OCI-LY7 (cell line): ENCODE measurements at regions not wholly inside any gene's neighbourhood (a gene's known extent, or its start where the extent isn't known, plus 50 kb on each side); places are given as distances from the start of the nearest gene placed in this dataset.

Source experiments
- BruUV-seq: library from RNA; stranded (reverse); fragments of 400-500 nt; replicated peaks from 2 replicates; lab custom pipeline; 2021; lab: Mats Ljungman, UMichigan
- CTCF ChIA-PET: fragments of 300-600 bp; sonication (Branson Sonifier 250); formaldehyde crosslinking; loops from one replicate; lab custom pipeline; 2022; ENCODE audit warnings: antibody characterized with exemption; ENCODE audit not compliant: unreplicated experiment; lab: Charles Lee
- POLR2A ChIA-PET: fragments of 300-600 bp; sonication (Branson Sonifier 250); formaldehyde crosslinking; loops from one replicate; lab custom pipeline; 2022; ENCODE audit warnings: antibody characterized with exemption; lab: Charles Lee
- DNase-seq: peaks from one replicate; pipeline ENCODE4 v3.0.0-alpha.2; 2015; ENCODE audit warnings: low spot score
- H2AFZ ChIP-seq: fragments of 200-600 bp; sonication (generic), shearing (Covaris generic); 2 replicates; pipeline ENCODE4 v1.6.1; 2014; ENCODE audit warnings: mild to moderate bottlenecking, antibody characterized with exemption, low read length, moderate library complexity
- H3K27ac ChIP-seq: fragments of 200-600 bp; sonication (generic); 2 replicates; pipeline ENCODE4 v1.5.1; 2014; ENCODE audit warnings: mixed run types, low read depth, mild to moderate bottlenecking, moderate library complexity, low read length, inconsistent platforms; ENCODE audit not compliant: poor library complexity, severe bottlenecking
- H3K36me3 ChIP-seq: fragments of 200-600 bp; sonication (generic); 2 replicates; pipeline ENCODE4 v1.6.1; 2014; ENCODE audit warnings: mild to moderate bottlenecking, antibody characterized with exemption, low read length, moderate library complexity, mixed read lengths; ENCODE audit not compliant: insufficient read depth
- H3K4me1 ChIP-seq: fragments of 200-600 bp; sonication (generic); 2 replicates; pipeline ENCODE4 v1.5.1; 2014; ENCODE audit warnings: mild to moderate bottlenecking, low read length; ENCODE audit not compliant: insufficient read depth, poor library complexity, severe bottlenecking
- H3K4me2 ChIP-seq: fragments of 200-600 bp; sonication (generic); 2 replicates; pipeline ENCODE4 v1.6.1; 2014; ENCODE audit warnings: mild to moderate bottlenecking, low read length
- H3K4me3 ChIP-seq: fragments of 200-600 bp; sonication (generic); 2 replicates; pipeline ENCODE4 v1.5.1; 2014; ENCODE audit warnings: mild to moderate bottlenecking, low read depth, low read length; ENCODE audit not compliant: poor library complexity, severe bottlenecking
- H3K79me2 ChIP-seq: fragments of 200-600 bp; sonication (generic); 2 replicates; pipeline ENCODE4 v1.6.1; 2016; ENCODE audit warnings: low read depth, mild to moderate bottlenecking, low read length, moderate library complexity, mixed read lengths; ENCODE audit not compliant: insufficient read depth
- H3K9me2 ChIP-seq: fragments of 200-600 bp; sonication (generic); 2 replicates; pipeline ENCODE4 v1.6.1; 2016; ENCODE audit warnings: mild to moderate bottlenecking, low read length, mixed read lengths; ENCODE audit not compliant: insufficient read depth
- H3K9me3 ChIP-seq: fragments of 200-600 bp; sonication (generic); 2 replicates; pipeline ENCODE4 v1.6.1; 2014; ENCODE audit warnings: mild to moderate bottlenecking, mixed run types, low read length, mixed read lengths
- H4K20me1 ChIP-seq: fragments of 200-600 bp; sonication (generic); 2 replicates; pipeline ENCODE4 v1.6.1; 2014; ENCODE audit warnings: mild to moderate bottlenecking, antibody characterized with exemption, low read length, moderate library complexity, mixed read lengths; ENCODE audit not compliant: insufficient read depth
- EZH2phosphoT487 ChIP-seq: fragments of 200-600 bp; sonication (generic); IDR thresholded peaks from 2 replicates; pipeline ENCODE4 v1.6.1; 2018; ENCODE audit warnings: low read depth, borderline replicate concordance, mild to moderate bottlenecking, mixed run types, antibody characterized with exemption, low read length, moderate library complexity, mixed read lengths
- intact Hi-C: fragments of 100-400 bp; cut with micrococcal nuclease; formaldehyde crosslinking; loops from one replicate; pipeline ENCODE4 v1.10.0; 2022; ENCODE audit not compliant: unreplicated experiment
- TF ChIP-seq, protein P1 (sequence below): fragments of 200-600 bp; sonication (generic); conservative IDR thresholded peaks from 2 replicates; pipeline ENCODE4 v1.5.1; 2014; ENCODE audit warnings: mild to moderate bottlenecking, antibody characterized with exemption, low read length, moderate library complexity, mixed read lengths

DNA sequence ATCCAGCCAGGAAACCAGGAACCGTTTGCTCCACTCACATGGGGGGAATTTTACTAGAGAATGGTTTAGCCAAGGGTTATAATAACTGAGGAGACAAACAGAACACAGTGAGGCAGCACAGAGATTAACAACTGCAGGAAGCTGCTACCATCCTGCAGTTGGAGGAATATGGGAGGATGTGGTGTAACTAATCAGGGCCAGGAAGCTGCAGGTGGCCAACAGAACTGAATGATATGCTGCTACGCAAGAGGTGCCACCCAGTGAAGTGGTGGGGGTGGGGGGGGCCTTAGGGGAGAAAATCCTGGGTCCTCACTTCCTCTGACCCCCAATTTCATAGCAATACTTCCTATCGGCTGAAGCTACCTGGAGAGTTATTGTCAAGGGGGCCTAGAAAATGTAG lies 306.4 kb upstream of the STT3B start:
- H3K79me2 ChIP-seq = no peaks in the 10 kb centered on the region
- no peaks in the 10 kb centered on the region for H3K9me2 ChIP-seq
- intact Hi-C loops = loop anchor here (1.0 to 10.0 kb wide), 4 partner anchors 12 to 622 kb away; partner anchors contain the start of genes STT3B and TGFBR2
- peaks cover 94% of the 10 kb centered on the region for H3K4me1 ChIP-seq
- TF ChIP-seq, protein P1, sequence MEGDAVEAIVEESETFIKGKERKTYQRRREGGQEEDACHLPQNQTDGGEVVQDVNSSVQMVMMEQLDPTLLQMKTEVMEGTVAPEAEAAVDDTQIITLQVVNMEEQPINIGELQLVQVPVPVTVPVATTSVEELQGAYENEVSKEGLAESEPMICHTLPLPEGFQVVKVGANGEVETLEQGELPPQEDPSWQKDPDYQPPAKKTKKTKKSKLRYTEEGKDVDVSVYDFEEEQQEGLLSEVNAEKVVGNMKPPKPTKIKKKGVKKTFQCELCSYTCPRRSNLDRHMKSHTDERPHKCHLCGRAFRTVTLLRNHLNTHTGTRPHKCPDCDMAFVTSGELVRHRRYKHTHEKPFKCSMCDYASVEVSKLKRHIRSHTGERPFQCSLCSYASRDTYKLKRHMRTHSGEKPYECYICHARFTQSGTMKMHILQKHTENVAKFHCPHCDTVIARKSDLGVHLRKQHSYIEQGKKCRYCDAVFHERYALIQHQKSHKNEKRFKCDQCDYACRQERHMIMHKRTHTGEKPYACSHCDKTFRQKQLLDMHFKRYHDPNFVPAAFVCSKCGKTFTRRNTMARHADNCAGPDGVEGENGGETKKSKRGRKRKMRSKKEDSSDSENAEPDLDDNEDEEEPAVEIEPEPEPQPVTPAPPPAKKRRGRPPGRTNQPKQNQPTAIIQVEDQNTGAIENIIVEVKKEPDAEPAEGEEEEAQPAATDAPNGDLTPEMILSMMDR = no peak
- TF ChIP-seq EZH2phosphoT487 = no peak
- CTCF ChIA-PET = interaction anchor here (0.6 to 2.2 kb wide), 4 partner anchors 10 to 549 kb away, joined by 3 to 8 read pairs (median 4); no protein-coding TSS in a partner anchor
- DNase-seq = peak; percentile 94
- H3K4me3 ChIP-seq = peak overlapping the region; percentile 57
- peak overlapping the region; percentile 100 for H3K27ac ChIP-seq
- no peaks in the 10 kb centered on the region for H4K20me1 ChIP-seq
- peaks cover 13% of the 10 kb centered on the region; the same call in 1 of the 2 replicates for H3K36me3 ChIP-seq
- POLR2A ChIA-PET = interaction anchor here (0.8 to 7.8 kb wide), 10 partner anchors 13 to 799 kb away, joined by 3 to 102 read pairs (median 7); partner anchors contain the start of gene STT3B
- peak overlapping the region; percentile 5; the same call in 1 of the 2 replicates for H2AFZ ChIP-seq
- H3K4me2 ChIP-seq = peak overlapping the region; percentile 74
- H3K9me3 ChIP-seq = peaks cover 14% of the 10 kb centered on the region; the same call in 1 of the 2 replicates
- no TSS peak for BruUV-seq

DNA sequence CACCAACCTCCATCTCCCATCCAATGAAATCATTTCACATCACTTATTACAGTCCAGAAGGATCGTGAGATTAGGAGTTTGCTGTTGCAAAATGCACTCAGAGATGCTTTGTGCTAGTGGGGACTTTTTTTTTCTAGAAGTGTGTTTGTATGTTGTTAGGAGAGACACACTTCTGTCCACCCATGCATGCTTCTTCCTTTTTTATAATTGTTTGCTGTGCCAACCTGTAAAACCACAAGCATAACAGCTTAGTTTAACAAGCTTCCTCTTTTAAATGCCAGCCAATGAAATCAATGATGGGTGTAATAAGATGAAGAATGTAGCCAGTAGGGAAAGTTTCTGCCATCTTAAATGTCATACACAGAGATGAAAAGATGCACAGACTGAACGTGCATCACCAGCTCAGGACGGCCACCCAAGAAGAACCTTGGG lies 305.6 kb upstream of the STT3B start:
- CTCF ChIA-PET = interaction anchor here (0.6 to 2.2 kb wide), 4 partner anchors 8 to 21 kb away, joined by 3 to 8 read pairs (median 3); no protein-coding TSS in a partner anchor
- POLR2A ChIA-PET = interaction anchor here (0.8 to 7.8 kb wide), 12 partner anchors 8 to 799 kb away, joined by 3 to 102 read pairs (median 8); partner anchors contain the start of gene STT3B

More for the DNA sequence above, 305.6 kb upstream of the STT3B start:
- Histone ChIP-seq H3K9me2 (no peaks in the 10 kb centered on the region), H2AFZ (peak overlapping the region; percentile 5; the same call in 1 of the 2 replicates), H3K36me3 (peaks cover 13% of the 10 kb centered on the region; the same call in 1 of the 2 replicates), H3K9me3 (peaks cover 14% of the 10 kb centered on the region; the same call in 1 of the 2 replicates), H3K4me2 (peak overlapping the region; percentile 74), H3K27ac (peak overlapping the region; percentile 100), H3K4me1 (peaks cover 98% of the 10 kb centered on the region), H4K20me1 (no peaks in the 10 kb centered on the region), H3K4me3 (peak overlapping the region; percentile 57), H3K79me2 (no peaks in the 10 kb centered on the region)
- no peak for TF ChIP-seq EZH2phosphoT487
- TF ChIP-seq, protein P1 = no peak
- peak; percentile 96 for DNase-seq
- no TSS peak for BruUV-seq
- intact Hi-C loops = loop anchor here (10.0 kb wide), 2 partner anchors 582 to 622 kb away; partner anchors contain the start of gene TGFBR2
